NCI-H187 (cell line): ENCODE measurements at regions not wholly inside any gene's neighbourhood (a gene's known extent, or its start where the extent isn't known, plus 50 kb on each side); places are given as distances from the start of the nearest gene placed in this dataset.
"Not testable (repeated sequence)": the region's sequence is repeated elsewhere in the genome, so short reads cannot be mapped to it uniquely, and the experiment has no call there.

Experiments
- DNase-seq, 2 experiments: peaks; one replicate each; lab custom pipeline; 2025; lab: John Stamatoyannopoulos, UW

GRCh38 chr6:168939041-168939440, 314.6 kb downstream of the THBS2 start:
- no peak for DNase-seq

- DNase-seq = no peak
Observed at GRCh38 chr6:168938546-168938945, 315.1 kb downstream of the THBS2 start.

- DNase-seq = no peak
Observed at GRCh38 chr6:168937054-168937453, 316.6 kb downstream of the THBS2 start.

DNA sequence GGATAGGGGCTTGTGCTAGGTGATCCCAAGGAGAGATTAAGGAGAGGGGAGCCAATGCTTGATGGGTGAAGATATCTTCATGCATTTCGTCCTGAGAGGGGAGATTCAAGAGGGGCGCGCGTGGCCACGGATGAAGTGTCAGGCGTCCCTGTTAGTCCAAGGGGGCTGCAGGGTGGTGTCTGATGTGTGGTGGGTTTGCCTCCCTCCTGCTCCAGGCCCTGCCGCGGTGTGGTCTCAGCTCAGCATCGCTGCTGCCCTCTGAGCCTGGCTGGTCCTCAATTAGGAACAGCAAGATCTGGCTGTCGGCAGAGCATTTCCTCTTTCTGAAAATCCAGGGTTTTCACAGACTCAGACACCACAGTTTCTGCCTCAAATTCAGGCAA, 318.0 kb downstream of the THBS2 start:
- DNase-seq = no peak

GRCh38 chr6:168934660-168935627, 318.7 kb downstream of the THBS2 start:
- no peak for DNase-seq

DNA sequence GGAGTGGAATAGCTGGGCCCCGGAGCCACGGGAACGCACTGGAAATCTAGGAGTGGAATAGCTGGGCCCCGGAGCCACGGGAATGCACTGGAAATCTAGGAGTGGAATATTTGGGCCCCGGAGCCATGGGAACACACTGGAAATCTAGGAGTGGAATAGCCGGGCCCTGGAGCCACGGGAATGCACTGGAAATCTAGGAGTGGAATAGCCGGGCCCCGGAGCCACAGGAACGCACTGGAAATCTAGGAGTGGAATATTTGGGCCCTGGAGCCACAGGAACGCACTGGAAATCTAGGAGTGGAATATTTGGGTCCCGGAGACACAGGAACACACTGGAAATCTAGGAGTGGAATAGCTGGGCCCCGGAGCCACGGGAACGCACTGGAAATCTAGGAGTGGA, 321.5 kb downstream of the THBS2 start:
- not testable (repeated sequence) for DNase-seq

- not testable (repeated sequence) for DNase-seq
Observed at GRCh38 chr6:168931072-168931471, 322.6 kb downstream of the THBS2 start.

DNA sequence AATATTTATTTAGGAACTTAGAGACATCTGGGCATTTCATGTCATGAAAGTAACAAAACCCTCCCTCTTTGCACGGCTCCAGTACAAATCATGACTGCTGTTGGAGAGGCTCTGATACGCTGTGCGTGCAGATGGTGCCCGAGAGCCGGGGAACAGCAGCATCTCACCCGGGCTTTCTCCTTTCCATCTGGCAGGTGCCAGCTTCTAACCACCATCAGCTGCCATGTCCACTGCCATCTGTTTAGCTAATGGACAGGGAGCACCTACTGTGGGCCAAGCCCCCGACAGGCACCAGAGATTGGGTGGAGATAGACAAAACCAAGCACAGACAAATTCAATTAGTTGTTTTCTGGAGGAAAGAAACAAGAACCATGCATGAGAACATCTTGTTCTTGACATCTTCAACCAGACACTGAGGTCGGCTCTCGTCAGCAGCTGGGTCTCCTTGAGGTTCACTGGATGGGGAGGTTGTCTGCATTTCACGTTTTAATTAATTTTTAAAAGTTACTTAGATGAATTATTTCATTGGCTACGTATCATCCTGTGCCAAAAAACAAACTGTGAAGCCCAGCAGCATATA, 323.7 kb downstream of the THBS2 start:
- no peak for DNase-seq

DNA sequence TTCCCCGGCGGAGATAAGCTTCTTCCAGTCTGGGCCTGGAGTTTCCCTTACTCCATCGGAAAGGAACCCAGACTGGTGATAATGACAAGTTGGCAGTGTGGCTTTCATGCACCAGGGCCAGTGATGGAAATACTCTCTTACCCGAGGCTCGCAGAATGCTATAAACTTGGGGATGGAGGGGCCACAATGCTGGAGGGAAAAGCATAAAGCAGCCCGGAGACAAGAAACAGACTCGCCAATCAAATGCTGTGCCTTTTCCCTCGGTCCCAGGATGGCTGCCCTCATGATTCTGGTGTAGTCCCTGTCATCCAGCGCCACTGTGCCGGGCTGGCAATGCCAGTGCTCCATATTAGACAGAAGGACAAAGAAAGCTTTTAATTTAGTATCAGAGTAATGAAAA, 325.6 kb downstream of the THBS2 start:
- no peak for DNase-seq

DNA sequence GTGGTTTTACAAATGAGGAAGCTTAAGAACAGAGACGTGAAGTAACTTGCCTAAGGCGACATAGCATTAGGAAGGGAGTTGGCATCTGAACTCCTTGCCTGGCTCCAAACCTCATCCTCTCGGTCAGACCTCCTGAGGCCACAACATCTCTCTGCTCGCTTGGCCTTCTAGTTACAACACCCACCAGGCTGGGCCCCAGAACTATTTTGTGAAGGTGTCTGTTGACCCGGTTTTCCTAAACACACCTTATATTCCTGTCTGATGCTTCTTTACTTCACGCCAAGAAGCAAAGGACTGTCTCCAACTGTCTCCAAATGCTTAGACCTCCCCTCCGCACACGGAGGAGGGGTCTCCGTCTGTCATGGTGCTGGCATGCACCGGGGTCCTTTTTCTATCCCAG, 326.6 kb downstream of the THBS2 start:
- DNase-seq = no peak

DNA sequence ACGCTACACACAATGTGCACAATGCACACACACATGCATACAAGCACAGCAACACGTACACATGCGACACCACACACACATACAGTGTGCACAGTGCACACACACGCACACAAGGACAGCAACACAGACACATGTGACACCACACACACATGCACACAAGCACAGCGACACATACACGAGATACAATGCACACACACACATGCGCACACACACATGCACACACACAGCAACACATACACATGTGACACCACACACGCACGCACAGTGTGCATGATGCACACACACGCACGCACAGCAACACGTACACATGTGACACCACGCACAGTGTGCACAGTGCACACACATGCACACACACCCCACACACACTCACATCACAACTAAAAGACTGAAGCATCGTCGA, 327.3 kb downstream of the THBS2 start:
- DNase-seq = no peak

DNA sequence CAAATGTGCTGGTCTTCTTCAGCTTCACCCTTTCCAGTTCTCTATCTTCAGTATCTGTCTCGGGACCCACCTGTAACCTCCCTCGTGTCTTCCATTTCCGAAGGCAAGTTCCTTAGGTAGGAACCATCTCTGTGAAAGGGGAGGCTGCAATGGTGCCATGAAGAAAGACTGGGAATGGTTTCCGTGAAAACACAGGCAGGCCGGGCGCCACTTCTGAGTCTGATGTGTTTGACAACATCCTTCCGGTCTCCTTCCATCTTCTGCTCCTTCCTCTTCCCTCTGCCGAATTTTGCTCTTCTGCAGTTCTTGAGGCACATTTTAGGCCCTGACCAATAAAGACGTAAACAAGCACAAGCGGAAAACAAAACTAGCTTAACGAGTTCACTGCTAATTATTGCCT, 328.0 kb downstream of the THBS2 start:
- DNase-seq = no peak

GRCh38 chr6:168923171-168923570, 330.5 kb downstream of the THBS2 start:
- DNase-seq = no peak

GRCh38 chr6:168922436-168922835, 331.2 kb downstream of the THBS2 start:
- no peak for DNase-seq

- no peak for DNase-seq
Observed at GRCh38 chr6:168920289-168920688, 333.4 kb downstream of the THBS2 start.

DNA sequence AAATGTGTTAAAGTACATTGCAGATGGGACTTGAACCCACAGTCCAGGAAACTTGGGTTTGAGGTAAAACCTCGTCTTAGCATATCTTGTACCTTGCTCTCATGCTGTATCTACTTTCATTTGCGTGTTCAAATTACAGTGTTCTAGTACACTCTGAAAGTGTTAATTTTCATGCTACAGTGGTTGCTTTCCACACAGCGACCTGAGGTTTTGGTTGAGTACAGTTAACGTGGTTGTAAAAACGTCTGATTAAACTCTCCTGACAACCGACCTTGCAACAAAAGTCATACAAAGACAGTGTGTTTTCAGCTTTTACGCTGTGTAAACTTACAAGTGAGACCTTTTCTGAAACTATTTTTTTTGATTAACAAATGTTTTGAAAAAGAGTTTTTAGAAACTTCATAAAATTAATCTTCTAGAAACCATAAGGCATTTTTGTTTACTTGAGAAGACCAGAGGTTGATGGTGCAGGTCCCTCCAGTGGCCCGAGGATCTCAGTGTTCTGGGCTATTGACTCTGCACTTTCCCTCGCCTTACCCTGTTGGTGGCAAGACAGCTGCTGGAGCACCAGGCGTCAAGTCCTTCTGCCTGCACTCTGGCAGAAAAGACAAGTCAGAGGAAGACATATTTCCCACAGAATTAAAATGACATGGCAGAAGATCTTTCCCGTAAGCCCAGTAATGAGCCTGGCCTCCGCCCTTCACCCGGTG, 334.0 kb downstream of the THBS2 start:
- no peak for DNase-seq

- no peak for DNase-seq
Observed at GRCh38 chr6:168916576-168917211, 337.0 kb downstream of the THBS2 start.

DNA sequence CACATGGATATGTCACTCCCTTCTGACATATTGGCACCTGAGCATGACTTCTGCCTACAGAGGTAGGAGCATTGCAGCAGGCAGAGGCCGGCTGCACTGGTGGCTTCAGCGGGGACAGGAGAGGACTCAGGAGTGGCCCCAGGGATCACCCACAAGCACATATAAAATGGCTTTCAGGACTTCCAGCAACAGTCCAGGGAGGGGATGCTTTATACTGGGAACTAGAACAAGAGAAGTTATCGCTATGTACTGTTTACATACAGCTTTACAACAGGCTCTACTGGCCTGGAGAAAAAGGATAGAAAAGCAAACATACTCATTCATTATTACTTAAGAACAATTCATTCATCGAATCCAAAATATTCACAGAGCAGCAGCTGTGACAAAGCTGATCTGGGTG, 337.8 kb downstream of the THBS2 start:
- no peak for DNase-seq

GRCh38 chr6:168915242-168915641, 338.4 kb downstream of the THBS2 start:
- DNase-seq = no peak

DNA sequence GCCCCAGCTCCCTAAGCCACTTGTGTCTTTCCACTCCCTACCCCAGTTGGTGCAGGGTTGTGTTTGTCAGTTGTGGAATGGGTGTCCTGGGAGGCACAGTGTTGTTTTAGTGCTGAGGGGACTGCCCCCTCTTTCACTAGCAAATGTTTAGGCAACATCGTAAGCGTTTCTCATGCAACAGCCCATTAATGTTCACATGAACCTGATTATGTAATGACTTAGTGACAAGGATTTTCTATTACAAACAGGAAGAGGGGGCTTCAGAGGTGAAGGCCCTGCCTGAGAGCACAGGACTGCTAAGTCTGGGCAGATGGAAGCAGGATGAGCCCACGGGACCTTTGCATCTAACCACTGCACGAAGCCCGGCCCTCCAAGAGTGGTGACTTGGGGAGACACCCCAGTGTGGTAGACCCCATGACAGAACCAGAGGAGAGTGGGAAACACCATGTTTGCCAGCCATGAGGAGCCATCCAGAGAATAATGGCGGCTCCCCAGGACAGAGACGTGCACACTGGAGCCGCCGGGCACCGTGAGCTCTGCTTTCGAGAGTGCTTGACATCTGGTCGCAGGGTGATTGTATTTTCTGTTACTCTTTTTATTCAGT, 339.7 kb downstream of the THBS2 start:
- DNase-seq = no peak

DNA sequence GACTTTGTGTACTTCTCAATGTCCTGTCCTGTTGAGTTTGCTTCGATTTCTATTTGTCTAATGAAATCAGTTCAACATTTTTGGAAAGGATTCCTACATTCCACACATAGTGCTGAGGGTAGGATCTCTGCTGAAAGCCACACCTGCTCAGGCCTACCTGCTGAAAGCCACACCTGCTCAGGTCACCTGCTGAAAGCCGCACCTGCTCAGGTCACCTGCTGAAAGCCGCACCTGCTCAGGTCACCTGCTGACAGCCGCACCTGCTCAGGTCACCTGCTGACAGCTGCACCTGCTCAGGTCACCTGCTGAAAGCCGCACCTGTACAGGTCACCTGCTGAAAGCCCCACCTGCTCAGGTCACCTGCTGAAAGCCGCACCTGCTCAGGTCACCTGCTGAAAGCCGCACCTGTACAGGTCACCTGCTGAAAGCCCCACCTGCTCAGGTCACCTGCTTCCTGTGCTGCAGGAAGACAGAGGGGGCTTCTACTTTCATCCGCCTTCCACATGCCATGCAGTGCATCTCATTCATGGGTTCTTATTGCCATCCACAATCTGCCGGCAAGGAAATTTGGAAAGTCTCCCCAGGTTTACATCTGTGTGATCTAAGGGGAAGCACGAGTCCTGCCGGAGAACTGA, 340.3 kb downstream of the THBS2 start:
- DNase-seq = not testable (repeated sequence)
